ENCODE measurements at regions not wholly inside any gene's neighbourhood (a gene's known extent, or its start where the extent isn't known, plus 50 kb on each side); places are given as distances from the start of the nearest gene placed in this dataset.

DNA sequence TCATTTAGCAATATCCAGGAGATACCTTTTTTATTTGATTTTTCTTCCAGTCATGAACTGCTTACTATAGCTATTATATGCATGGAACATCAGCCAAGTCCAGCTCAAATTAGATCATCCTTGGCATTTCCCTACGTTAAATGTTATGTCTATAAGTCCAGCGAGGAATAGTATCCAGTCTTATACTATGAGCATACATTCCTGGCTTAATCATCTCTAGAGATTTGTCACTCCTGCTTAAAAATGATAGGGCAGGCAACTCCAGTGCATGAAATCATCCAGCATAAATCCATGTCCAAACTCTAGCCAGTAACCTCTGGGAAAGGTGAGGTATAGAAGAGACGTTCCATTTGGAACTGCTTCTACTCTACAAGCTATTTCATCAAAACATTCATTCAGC, 126.7 kb upstream of the VCX2 start:
- no peaks in the 10 kb centered on the region for H3K4me1 ChIP-seq
- H3K4me3 ChIP-seq, result no peak overlapping the region
- no peaks in the 10 kb centered on the region for H3K9me3 ChIP-seq (replicated peaks)
- H3K27ac ChIP-seq (replicated peaks), result no peak overlapping the region
- DNase-seq, result no peak
- H3K27me3 ChIP-seq (ENCODE audit: low read depth), result no peaks in the 10 kb centered on the region
- TF ChIP-seq, protein P1, sequence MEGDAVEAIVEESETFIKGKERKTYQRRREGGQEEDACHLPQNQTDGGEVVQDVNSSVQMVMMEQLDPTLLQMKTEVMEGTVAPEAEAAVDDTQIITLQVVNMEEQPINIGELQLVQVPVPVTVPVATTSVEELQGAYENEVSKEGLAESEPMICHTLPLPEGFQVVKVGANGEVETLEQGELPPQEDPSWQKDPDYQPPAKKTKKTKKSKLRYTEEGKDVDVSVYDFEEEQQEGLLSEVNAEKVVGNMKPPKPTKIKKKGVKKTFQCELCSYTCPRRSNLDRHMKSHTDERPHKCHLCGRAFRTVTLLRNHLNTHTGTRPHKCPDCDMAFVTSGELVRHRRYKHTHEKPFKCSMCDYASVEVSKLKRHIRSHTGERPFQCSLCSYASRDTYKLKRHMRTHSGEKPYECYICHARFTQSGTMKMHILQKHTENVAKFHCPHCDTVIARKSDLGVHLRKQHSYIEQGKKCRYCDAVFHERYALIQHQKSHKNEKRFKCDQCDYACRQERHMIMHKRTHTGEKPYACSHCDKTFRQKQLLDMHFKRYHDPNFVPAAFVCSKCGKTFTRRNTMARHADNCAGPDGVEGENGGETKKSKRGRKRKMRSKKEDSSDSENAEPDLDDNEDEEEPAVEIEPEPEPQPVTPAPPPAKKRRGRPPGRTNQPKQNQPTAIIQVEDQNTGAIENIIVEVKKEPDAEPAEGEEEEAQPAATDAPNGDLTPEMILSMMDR (IDR thresholded peaks at IDR 0.05; ENCODE audit: borderline replicate concordance), result no peak
- intact Hi-C loops (cut with micrococcal nuclease), result no loop called here
- H3K36me3 ChIP-seq, result no peaks in the 10 kb centered on the region

DNA sequence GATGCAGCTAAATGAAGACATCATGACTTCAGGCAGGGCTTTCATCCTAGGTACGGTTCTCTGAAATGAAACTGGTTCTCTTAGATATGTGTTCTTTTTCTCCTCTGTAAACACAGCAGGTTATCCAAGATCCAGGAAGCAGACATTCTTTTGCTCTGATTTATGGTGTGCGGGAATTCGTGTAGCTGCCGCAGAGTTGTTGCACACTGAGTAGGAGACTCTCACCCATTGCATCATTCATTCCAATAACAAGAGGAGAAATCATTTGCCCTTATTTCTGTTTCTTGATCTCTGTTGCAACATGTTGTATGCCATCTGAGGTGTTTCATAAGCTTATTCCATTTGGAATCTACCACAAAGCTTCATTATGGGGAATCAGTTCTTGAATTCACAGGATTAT, 133.6 kb upstream of the VCX2 start:
- no peak for DNase-seq
- TF ChIP-seq, protein P1 (IDR thresholded peaks at IDR 0.05; ENCODE audit: borderline replicate concordance), result no peak
- Histone ChIP-seq H3K4me1 (no peaks in the 10 kb centered on the region), H3K27me3 (ENCODE audit: low read depth) (no peaks in the 10 kb centered on the region), H3K27ac (replicated peaks) (no peak overlapping the region), H3K9me3 (replicated peaks) (no peaks in the 10 kb centered on the region), H3K4me3 (no peak overlapping the region), H3K36me3 (no peaks in the 10 kb centered on the region)
- intact Hi-C loops (cut with micrococcal nuclease), result no loop called here

DNA sequence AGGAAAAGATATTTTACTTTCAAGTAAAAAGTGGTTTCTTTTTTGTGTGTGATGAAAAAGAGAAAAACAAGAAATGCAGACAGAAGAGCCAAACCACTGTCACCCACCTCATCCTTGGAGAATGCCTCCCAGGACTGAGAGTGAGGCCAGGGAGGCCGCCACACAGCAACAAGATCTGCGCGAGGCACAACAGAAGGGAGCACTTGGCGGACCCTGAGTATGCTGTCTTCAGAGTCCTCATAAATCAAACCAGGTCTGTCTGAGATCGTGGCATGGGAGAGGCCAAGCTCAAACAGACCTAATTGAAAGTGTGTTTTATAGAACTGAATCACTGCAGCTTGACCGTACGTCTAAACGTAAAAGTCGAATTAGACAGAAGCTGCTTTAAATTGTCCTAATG, 134.3 kb upstream of the VCX2 start:
- no peak for DNase-seq

DNA sequence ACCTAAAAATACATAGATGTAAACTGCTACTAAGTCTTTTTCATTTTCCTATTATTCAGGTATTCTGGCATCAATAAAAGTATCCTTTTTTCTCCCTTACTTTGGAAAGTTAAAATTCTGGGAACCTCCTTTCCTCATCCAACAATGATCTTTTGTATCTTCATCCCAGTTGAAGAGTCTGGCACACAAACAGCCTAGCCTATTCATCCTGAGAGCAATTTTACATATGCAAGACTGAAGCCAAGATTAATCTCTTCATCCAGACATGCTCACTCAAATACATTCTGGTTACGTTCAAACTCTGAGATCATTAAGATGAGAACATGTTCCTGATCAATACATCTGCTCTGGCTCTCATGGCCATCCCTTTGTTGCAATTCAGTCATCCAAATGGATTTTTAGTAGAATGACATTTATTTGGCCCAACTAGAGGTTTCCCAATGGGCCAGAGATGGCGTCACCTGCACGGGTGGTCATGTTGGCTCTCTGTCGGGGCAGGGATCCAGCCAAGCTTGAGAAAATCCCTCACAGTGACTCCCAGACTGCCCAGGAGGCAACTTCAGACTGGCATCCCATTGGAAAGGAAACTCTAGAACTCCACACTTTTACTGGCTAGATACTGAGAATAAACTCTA, 135.3 kb upstream of the VCX2 start:
- Histone ChIP-seq H3K4me3 (no peak overlapping the region), H3K36me3 (no peaks in the 10 kb centered on the region), H3K4me1 (no peaks in the 10 kb centered on the region), H3K9me3 (replicated peaks) (no peaks in the 10 kb centered on the region), H3K27me3 (ENCODE audit: low read depth) (no peaks in the 10 kb centered on the region), H3K27ac (replicated peaks) (no peak overlapping the region)
- DNase-seq, result no peak
- intact Hi-C loops (cut with micrococcal nuclease), result no loop called here
- TF ChIP-seq, protein P1 (IDR thresholded peaks at IDR 0.05; ENCODE audit: borderline replicate concordance), result no peak

More for the DNA sequence above, 134.3 kb upstream of the VCX2 start:
- no peak overlapping the region for H3K27ac ChIP-seq (replicated peaks)
- TF ChIP-seq, protein P1 (IDR thresholded peaks at IDR 0.05; ENCODE audit: borderline replicate concordance), result no peak
- no peaks in the 10 kb centered on the region for H3K36me3 ChIP-seq
- no peak overlapping the region for H3K4me3 ChIP-seq
- H3K27me3 ChIP-seq (ENCODE audit: low read depth), result no peaks in the 10 kb centered on the region
- no peaks in the 10 kb centered on the region for H3K9me3 ChIP-seq (replicated peaks)
- no peaks in the 10 kb centered on the region for H3K4me1 ChIP-seq
- intact Hi-C loops (cut with micrococcal nuclease), result no loop called here

DNA sequence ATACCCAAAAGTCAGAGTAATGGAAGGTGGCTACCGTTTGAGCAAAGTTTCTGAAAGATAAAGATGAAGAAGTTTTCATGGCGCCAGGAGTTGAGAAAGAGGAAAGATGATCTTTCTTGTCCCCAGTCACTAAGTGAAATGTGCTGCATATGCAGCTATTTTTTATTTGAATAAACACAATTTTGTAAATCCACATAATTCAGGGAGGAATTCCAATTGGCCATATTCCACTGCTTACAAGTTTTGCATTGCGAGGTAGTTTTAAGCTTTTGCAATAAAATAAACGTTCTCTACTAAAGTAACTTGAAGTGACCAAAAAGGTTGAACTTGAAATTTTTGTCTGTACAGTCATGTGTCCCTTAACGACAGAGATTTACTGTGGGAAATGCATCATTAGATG, 139.3 kb upstream of the VCX2 start:
- TF ChIP-seq, protein P1 (IDR thresholded peaks at IDR 0.05; ENCODE audit: borderline replicate concordance), result no peak
- intact Hi-C loops (cut with micrococcal nuclease), result no loop called here
- H3K27me3 ChIP-seq (ENCODE audit: low read depth), result no peaks in the 10 kb centered on the region
- H3K36me3 ChIP-seq, result no peaks in the 10 kb centered on the region
- H3K4me3 ChIP-seq, result no peak overlapping the region
- H3K9me3 ChIP-seq (replicated peaks), result no peaks in the 10 kb centered on the region
- DNase-seq, result no peak
- H3K27ac ChIP-seq (replicated peaks), result no peak overlapping the region
- no peaks in the 10 kb centered on the region for H3K4me1 ChIP-seq
